Astrocyte (in vitro differentiated cells and primary cell): ENCODE measurements at regions not wholly inside any gene's neighbourhood (a gene's known extent, or its start where the extent isn't known, plus 50 kb on each side); places are given as distances from the start of the nearest gene placed in this dataset.

Experiments
- CTCF ChIP-seq: IDR thresholded peaks from 2 replicates; pipeline ENCODE4 v1.5.1; 2011; ENCODE audit warnings: low read depth, mild to moderate bottlenecking, inconsistent platforms, low read length, moderate library complexity; ENCODE audit not compliant: insufficient read depth
- EZH2 ChIP-seq: IDR thresholded peaks from 2 replicates; pipeline ENCODE4 v1.6.1; 2012; ENCODE audit warnings: mild to moderate bottlenecking, low read length, inconsistent platforms; ENCODE audit not compliant: insufficient read depth

GRCh38 chr22:49086181-49086580 lies 741.5 kb downstream of the BRD1 start:
- TF ChIP-seq CTCF (no peak), EZH2 (no peak)
